ENCODE measurements at regions not wholly inside any gene's neighbourhood (a gene's known extent, or its start where the extent isn't known, plus 50 kb on each side); places are given as distances from the start of the nearest gene placed in this dataset.

GRCh38 chr6:147990159-147990558 is 352.5 kb upstream of the SASH1 start:
- no peak for TF ChIP-seq POLR2A (IDR thresholded peaks at IDR 0.05)
- no peak for TF ChIP-seq CTCF (IDR thresholded peaks at IDR 0.05)
- no peak for TF ChIP-seq POLR2AphosphoS5 (IDR thresholded peaks at IDR 0.05)

Measured in breast epithelium (tissue), 3 donors.